HEK293T (cell line): ENCODE measurements at regions not wholly inside any gene's neighbourhood (a gene's known extent, or its start where the extent isn't known, plus 50 kb on each side); places are given as distances from the start of the nearest gene placed in this dataset.

ENCODE experiments used
- ARNT ChIP-seq: fragments of 450-650 bp; IDR thresholded peaks from 2 replicates; pipeline ENCODE4 v1.6.1; 2017; ENCODE audit warnings: mild to moderate bottlenecking
- FOXM1 ChIP-seq: fragments of 450-650 bp; IDR thresholded peaks from 2 replicates; pipeline ENCODE4 v1.6.1; 2017; ENCODE audit warnings: mild to moderate bottlenecking, borderline replicate concordance
- NFRKB ChIP-seq: fragments of 450-650 bp; IDR thresholded peaks from 2 replicates; pipeline ENCODE4 v1.6.1; 2016; ENCODE audit warnings: mild to moderate bottlenecking, moderate library complexity
- SP1 ChIP-seq: fragments of 450-650 bp; IDR thresholded peaks from 2 replicates; pipeline ENCODE4 v1.6.1; 2017
- TARDBP ChIP-seq: fragments of 450-650 bp; IDR thresholded peaks from 2 replicates; pipeline ENCODE4 v1.6.1; 2016
- TF ChIP-seq, protein P1 (sequence below): fragments of 450-650 bp; IDR thresholded peaks from 2 replicates; pipeline ENCODE4 v1.6.1; 2016

DNA sequence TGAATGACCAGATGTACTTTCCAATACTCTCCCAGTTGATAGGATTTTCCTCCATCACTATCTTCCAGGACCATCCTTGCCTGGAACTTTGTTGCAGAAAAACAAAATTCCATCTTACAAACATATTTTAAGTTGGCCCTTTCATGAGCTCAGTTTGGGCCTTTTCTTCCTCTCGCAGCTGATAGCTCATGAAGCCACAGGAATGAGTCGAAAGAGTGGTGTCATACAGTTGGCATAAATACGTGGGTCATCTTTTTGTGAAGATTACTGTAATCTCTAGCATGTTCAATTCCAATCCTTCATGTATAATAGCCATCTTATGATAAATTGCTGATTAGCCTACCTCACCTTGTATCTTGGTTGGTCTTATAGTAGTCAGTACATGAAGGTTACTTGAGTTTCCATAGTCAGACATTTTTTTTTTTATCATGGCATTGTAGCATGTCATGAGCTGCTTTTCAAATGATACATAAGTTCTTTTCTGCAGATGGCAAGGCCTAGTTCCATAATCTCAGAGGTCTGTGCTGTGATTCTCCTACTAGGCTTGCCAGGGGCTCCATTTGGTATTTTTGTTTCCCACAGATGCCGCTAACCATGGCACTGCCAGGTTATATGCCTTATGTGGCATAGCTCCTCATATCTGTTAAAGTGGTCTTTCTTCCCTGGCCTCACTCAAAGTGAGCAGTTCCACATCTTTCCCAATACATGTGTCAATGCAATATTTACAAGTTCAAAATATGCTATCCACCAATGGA is 380.6 kb upstream of the DCN start:
- TF ChIP-seq TARDBP (no peak), FOXM1 (no peak), ARNT (no peak), SP1 (no peak), NFRKB (no peak)
- TF ChIP-seq, protein P1, sequence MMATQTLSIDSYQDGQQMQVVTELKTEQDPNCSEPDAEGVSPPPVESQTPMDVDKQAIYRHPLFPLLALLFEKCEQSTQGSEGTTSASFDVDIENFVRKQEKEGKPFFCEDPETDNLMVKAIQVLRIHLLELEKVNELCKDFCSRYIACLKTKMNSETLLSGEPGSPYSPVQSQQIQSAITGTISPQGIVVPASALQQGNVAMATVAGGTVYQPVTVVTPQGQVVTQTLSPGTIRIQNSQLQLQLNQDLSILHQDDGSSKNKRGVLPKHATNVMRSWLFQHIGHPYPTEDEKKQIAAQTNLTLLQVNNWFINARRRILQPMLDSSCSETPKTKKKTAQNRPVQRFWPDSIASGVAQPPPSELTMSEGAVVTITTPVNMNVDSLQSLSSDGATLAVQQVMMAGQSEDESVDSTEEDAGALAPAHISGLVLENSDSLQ = no peak
